ENCODE measurements at regions not wholly inside any gene's neighbourhood (a gene's known extent, or its start where the extent isn't known, plus 50 kb on each side); places are given as distances from the start of the nearest gene placed in this dataset.
A peak's percentile ranks its signal among the peaks of the same experiment; 100 is the strongest.
"Not testable (repeated sequence)": the region's sequence is repeated elsewhere in the genome, so short reads cannot be mapped to it uniquely, and the experiment has no call there.

GRCh38 chr18:8970843-8971242 is 131.7 kb upstream of the NDUFV2 start:
- DNase-seq, result no peak

GRCh38 chr18:8972116-8972515 is 130.4 kb upstream of the NDUFV2 start:
- DNase-seq, result peak; percentile 59

- DNase-seq, result no peak
These were observed 128.2 kb upstream of the NDUFV2 start for GRCh38 chr18:8974279-8974678.

GRCh38 chr18:8974696-8975095 is 127.8 kb upstream of the NDUFV2 start:
- no peak for DNase-seq

GRCh38 chr18:8975624-8976023 is 126.9 kb upstream of the NDUFV2 start:
- no peak for DNase-seq

- DNase-seq, result no peak
These were observed 125.9 kb upstream of the NDUFV2 start for GRCh38 chr18:8976606-8977005.

GRCh38 chr18:8977166-8977565 is 125.3 kb upstream of the NDUFV2 start:
- no peak for DNase-seq

GRCh38 chr18:8977701-8978100 is 124.8 kb upstream of the NDUFV2 start:
- DNase-seq, result no peak

- DNase-seq, result no peak
These were observed 124.1 kb upstream of the NDUFV2 start for GRCh38 chr18:8978394-8978793.

GRCh38 chr18:8979258-8979988 is 123.1 kb upstream of the NDUFV2 start:
- DNase-seq, result no peak

GRCh38 chr18:8980496-8980895 is 122.0 kb upstream of the NDUFV2 start:
- no peak for DNase-seq

GRCh38 chr18:8980918-8981317 is 121.6 kb upstream of the NDUFV2 start:
- no peak for DNase-seq

- peak; percentile 86 for DNase-seq
These were observed 119.9 kb upstream of the NDUFV2 start for GRCh38 chr18:8982416-8983183.

- peak; percentile 86 for DNase-seq
These were observed 119.3 kb upstream of the NDUFV2 start for GRCh38 chr18:8983195-8983594.

GRCh38 chr18:8984131-8984721 is 118.3 kb upstream of the NDUFV2 start:
- peak; percentile 53 for DNase-seq

GRCh38 chr18:8987241-8987640 is 115.3 kb upstream of the NDUFV2 start:
- peak; percentile 8 for DNase-seq

GRCh38 chr18:8988260-8988871 is 114.1 kb upstream of the NDUFV2 start:
- DNase-seq, result peak; percentile 83

- no peak for DNase-seq
These were observed 113.5 kb upstream of the NDUFV2 start for GRCh38 chr18:8989017-8989416.

- DNase-seq, result no peak
These were observed 112.6 kb upstream of the NDUFV2 start for GRCh38 chr18:8989855-8990254.

- no peak for DNase-seq
These were observed 112.0 kb upstream of the NDUFV2 start for GRCh38 chr18:8990276-8991031.

GRCh38 chr18:8991155-8991554 is 111.3 kb upstream of the NDUFV2 start:
- DNase-seq, result no peak

GRCh38 chr18:8992500-8992899 is 110.0 kb upstream of the NDUFV2 start:
- not testable (repeated sequence) for DNase-seq

GRCh38 chr18:8994603-8995002 is 107.9 kb upstream of the NDUFV2 start:
- no peak for DNase-seq

Data from NCI-H2171 treated with DMSO at 0.1 percent for 48 hours (cell line).